K562 (cell line): ENCODE measurements at regions not wholly inside any gene's neighbourhood (a gene's known extent, or its start where the extent isn't known, plus 50 kb on each side); places are given as distances from the start of the nearest gene placed in this dataset.

Experiments used
- ATAC-seq: fragments of 200-7000 bp; cut with Tn5 transposase; 3 replicates; pipeline ENCODE4 v1.9.1; 2020; ENCODE audit warnings: moderate library complexity
- BruUV-seq: library from RNA; stranded (reverse); fragments of 400-500 nt; replicated peaks from 2 replicates; lab custom pipeline; 2021; lab: Mats Ljungman, UMichigan
- CTCF ChIA-PET: fragments of 300-600 bp; formaldehyde crosslinking; extraction: SDS; loops from one replicate; lab custom pipeline; 2021; ENCODE audit warnings: low intra/inter-chr PET ratio; lab: Yijun Ruan, JAX
- POLR2A ChIA-PET: fragments of 300-600, 350-650 bp; sonication (Branson Sonifier 250); formaldehyde crosslinking; extraction: SDS; loops from one replicate; lab custom pipeline; 2021; ENCODE audit warnings: antibody characterized with exemption, inconsistent platforms; lab: Yijun Ruan, JAX
- DNase-seq, 4 experiments: peaks; one replicate each; pipeline versions ENCODE4 v3.0.0 to v3.0.0-alpha.2; 2011 to 2018; ENCODE audit warnings: low spot score in 3 of 4, mixed read lengths in 3 of 4; ENCODE audit errors: extremely low read depth in 1 of 4
- FAIRE-seq: peaks from 2 replicates; lab custom pipeline; 2011; peaks lifted over from hg19 to GRCh38; lab: Jason Lieb, UNC
- H2AFZ ChIP-seq: 2 replicates; pipeline ENCODE4 v1.6.0; 2011; ENCODE audit warnings: low read depth, low read length, control low read depth, inconsistent platforms
- H3K27ac ChIP-seq: fragments of 200-600 bp; 3 replicates; pipeline ENCODE4 v1.8.0; 2011; ENCODE audit warnings: low read depth, mild to moderate bottlenecking, control low read depth, inconsistent platforms, low read length, moderate library complexity, mixed read lengths; ENCODE audit errors: extremely low read depth
- H3K27me3 ChIP-seq, 2 experiments: fragments of 300-600 bp in 1 of 2; 2 replicates in 1 of 2; 3 replicates in 1 of 2; pipeline versions ENCODE4 v1.6.0 to v1.8.0; 2011; ENCODE audit warnings: inconsistent platforms in 2 of 2, low read length in 2 of 2, mild to moderate bottlenecking in 1 of 2, mixed read lengths in 1 of 2, moderate library complexity in 1 of 2; ENCODE audit not compliant: control insufficient read depth in 2 of 2, insufficient read depth in 2 of 2
- H3K36me3 ChIP-seq: fragments of 300-600 bp; 3 replicates; pipeline ENCODE4 v1.8.0; 2011; ENCODE audit warnings: mild to moderate bottlenecking, low read length, inconsistent platforms; ENCODE audit not compliant: control insufficient read depth, insufficient read depth
- H3K4me1 ChIP-seq, 2 experiments: fragments of 200-600 bp in 1 of 2; replicated peaks in 1 of 2; 2 replicates in 1 of 2; 3 replicates in 1 of 2; pipeline versions ENCODE4 v1.5.1 to v1.8.0; 2011; ENCODE audit warnings: inconsistent platforms in 2 of 2, low read length in 2 of 2, mild to moderate bottlenecking in 1 of 2, mixed read lengths in 1 of 2, moderate library complexity in 1 of 2; ENCODE audit not compliant: control insufficient read depth in 2 of 2, insufficient read depth in 2 of 2
- H3K4me2 ChIP-seq: 2 replicates; pipeline ENCODE4 v1.6.1; 2011; ENCODE audit warnings: low read length, control low read depth, inconsistent platforms, mixed read lengths; ENCODE audit not compliant: insufficient read depth
- H3K4me3 ChIP-seq: fragments of 200-600 bp; sonication (generic), shearing (Covaris generic); 2 replicates; pipeline ENCODE4 v1.5.1; 2016; ENCODE audit warnings: control low read depth, inconsistent platforms
- H3K79me2 ChIP-seq: fragments of 200-600 bp; 3 replicates; pipeline ENCODE4 v1.8.0; 2011; ENCODE audit warnings: low read length, inconsistent platforms; ENCODE audit not compliant: control insufficient read depth, insufficient read depth
- H3K9ac ChIP-seq, 2 experiments: 2 replicates each; pipeline versions ENCODE4 v1.6.0 to v1.6.1; 2011; ENCODE audit warnings: low read depth in 2 of 2, low read length in 2 of 2, control low read depth in 1 of 2, inconsistent platforms in 1 of 2, mild to moderate bottlenecking in 1 of 2, mixed read lengths in 1 of 2; ENCODE audit not compliant: insufficient read depth in 1 of 2
- H3K9me1 ChIP-seq: one replicate; pipeline ENCODE4 v1.6.0; 2011; ENCODE audit warnings: inconsistent platforms, mild to moderate bottlenecking, low read length, moderate library complexity; ENCODE audit not compliant: control insufficient read depth, insufficient read depth
- H3K9me3 ChIP-seq: replicated peaks from 2 replicates; pipeline ENCODE4 v1.5.1; 2011; ENCODE audit warnings: low read depth, low read length, inconsistent platforms; ENCODE audit not compliant: control insufficient read depth, insufficient read depth
- H4K20me1 ChIP-seq: replicated peaks from 2 replicates; pipeline ENCODE4 v1.6.1; 2011; ENCODE audit warnings: low read length, inconsistent platforms, mixed read lengths; ENCODE audit not compliant: control insufficient read depth, insufficient read depth
- ARNT ChIP-seq, 2 experiments: fragments of 450-650 bp; IDR thresholded peaks; 2 replicates each; pipeline ENCODE4 v1.6.1; 2016; ENCODE audit warnings: mild to moderate bottlenecking in 1 of 2
- ASH1L ChIP-seq: fragments of 450-650 bp; IDR thresholded peaks from 2 replicates; pipeline ENCODE4 v1.6.1; 2018; ENCODE audit warnings: borderline replicate concordance, mild to moderate bottlenecking, low read depth; ENCODE audit not compliant: partially characterized antibody
- CBX1 ChIP-seq: sonication (generic); IDR thresholded peaks from 2 replicates; pipeline ENCODE4 v1.6.1; 2016; ENCODE audit warnings: antibody characterized with exemption, low read depth, mild to moderate bottlenecking
- CC2D1A ChIP-seq: fragments of 450-650 bp; IDR thresholded peaks from 2 replicates; pipeline ENCODE4 v1.6.1; 2017; ENCODE audit warnings: mild to moderate bottlenecking
- CHD7 ChIP-seq: fragments of 200-600 bp; sonication (generic); IDR thresholded peaks from one replicate; pipeline ENCODE4 v1.6.1; 2012; ENCODE audit warnings: mild to moderate bottlenecking, low read depth, low read length, inconsistent platforms
- FOSL1 ChIP-seq: fragments of 200-800 bp; sonication (Bioruptor generic); conservative IDR thresholded peaks from 2 replicates; pipeline ENCODE4 v1.6.1; 2016; ENCODE audit warnings: missing genetic modification characterization, missing compliant biosample characterization
- KDM5B ChIP-seq: fragments of 200-600 bp; sonication (generic); IDR thresholded peaks from 2 replicates; pipeline ENCODE4 v1.6.1; 2012; ENCODE audit warnings: low read depth, mild to moderate bottlenecking, moderate library complexity, low read length, control low read depth, inconsistent platforms; ENCODE audit not compliant: insufficient replicate concordance
- MEIS2 ChIP-seq: fragments of 450-650 bp; IDR thresholded peaks from 2 replicates; pipeline ENCODE4 v1.6.1; 2014; ENCODE audit warnings: mild to moderate bottlenecking; ENCODE audit not compliant: partially characterized antibody
- NR4A1 ChIP-seq, 2 experiments: fragments of 250-450 bp in 1 of 2; fragments of 450-650 bp in 1 of 2; sonication (Bioruptor Pico) in 1 of 2; IDR thresholded peaks; 2 replicates each; pipeline versions ENCODE4 v1.4.0 to v1.6.1; 2016 to 2020; ENCODE audit warnings: mild to moderate bottlenecking in 2 of 2, missing compliant biosample characterization in 1 of 2, missing genetic modification characterization in 1 of 2, moderate library complexity in 1 of 2
- PCBP2 ChIP-seq: fragments of 200-400 bp; formaldehyde crosslinking; IDR thresholded peaks from 2 replicates; pipeline ENCODE4 v1.6.1; 2018; ENCODE audit warnings: low read length, low read depth, mild to moderate bottlenecking, moderate library complexity; ENCODE audit not compliant: poor library complexity, severe bottlenecking
- PML ChIP-seq: IDR thresholded peaks from 2 replicates; pipeline ENCODE4 v1.6.1; 2012; ENCODE audit warnings: low read length, inconsistent platforms
- PTBP1 ChIP-seq: fragments of 200-400 bp; formaldehyde crosslinking; IDR thresholded peaks from 2 replicates; pipeline ENCODE4 v1.6.1; 2017; ENCODE audit warnings: low read depth, low read length
- ZNF311 ChIP-seq: fragments of 250-450 bp; sonication (Bioruptor Pico); IDR thresholded peaks from 2 replicates; pipeline ENCODE4 v1.4.0; 2020; ENCODE audit warnings: mild to moderate bottlenecking, moderate library complexity
- WGBS: fragments of 100-300 bp; shearing (Covaris generic); methylation state at CpG from one replicate; pipeline ENCODE4 v1.1.6; 2016; ENCODE audit warnings: low coverage, mixed read lengths; ENCODE audit not compliant: insufficient coverage; ENCODE audit errors: missing lambda C conversion rate; 5-methylcytosine and 5-hydroxymethylcytosine counted together
- in situ Hi-C: fragments of 300-500 bp; cut with MboI; formaldehyde crosslinking; loops from 4 replicates; pipeline ENCODE4 v1.15.0; 2018; ENCODE audit warnings: inconsistent platforms, mixed read lengths
- intact Hi-C: fragments of 100-400 bp; cut with micrococcal nuclease; formaldehyde crosslinking; loops from 2 replicates; pipeline ENCODE4 v1.14.2; 2022

DNA sequence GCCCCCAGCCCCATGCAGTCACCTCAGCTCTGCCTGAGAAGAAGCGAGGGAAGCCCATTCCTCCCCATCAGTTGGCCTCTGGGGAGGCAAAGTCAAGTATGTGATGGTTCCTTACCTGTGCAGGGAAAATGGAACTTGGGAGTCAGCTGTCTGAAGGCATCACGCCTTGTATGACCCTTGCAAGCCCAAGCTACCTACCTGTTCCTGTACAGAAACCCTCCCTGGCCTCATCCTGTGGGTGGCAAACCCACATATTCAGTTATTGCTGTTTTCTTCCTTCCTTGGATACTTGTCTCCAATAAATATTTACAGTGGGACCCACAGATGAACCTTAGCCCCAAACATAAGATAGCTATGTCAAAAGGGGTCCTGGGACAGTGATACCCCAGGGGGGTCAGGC is 92.2 kb upstream of the MLN start:
- FAIRE-seq (no peak), ATAC-seq (no peak), DNase-seq (no peak)
- no TSS peak for BruUV-seq
- no peaks in the 10 kb centered on the region for H3K9me1 ChIP-seq
- no peak overlapping the region for H3K9ac ChIP-seq
- H4K20me1 ChIP-seq: no peaks in the 10 kb centered on the region
- H2AFZ ChIP-seq: no peak overlapping the region
- no peaks in the 10 kb centered on the region for H3K36me3 ChIP-seq
- ChIA-PET POLR2A (interaction anchor here (0.9 to 2.1 kb wide), 3 partner anchors 9 to 18 kb away, joined by 3 to 7 read pairs (median 3); no protein-coding TSS in a partner anchor), CTCF (no interaction called here)
- H3K27ac ChIP-seq: no peak overlapping the region
- no peaks in the 10 kb centered on the region for H3K79me2 ChIP-seq
- WGBS: 32% methylated on average over 2 of the region's 2 CpGs
- H3K4me1 ChIP-seq: peaks cover 2 to 11% of the 10 kb centered on the region in 2 experiments; a peak in 4 of 5 replicates
- no peak overlapping the region for H3K4me3 ChIP-seq
- intact Hi-C loops (no loop called here), in situ Hi-C loops (no loop called here)
- H3K4me2 ChIP-seq: no peak overlapping the region
- no peaks in the 10 kb centered on the region for H3K9me3 ChIP-seq
- peaks cover 30 to 51% of the 10 kb centered on the region in 2 experiments for H3K27me3 ChIP-seq
- TF ChIP-seq PML: no peak
- TF ChIP-seq FOSL1 (tag): no peak
- TF ChIP-seq ASH1L: no peak
- TF ChIP-seq KDM5B: no peak
- no peak for TF ChIP-seq CHD7
- no peak for TF ChIP-seq MEIS2
- no peak for TF ChIP-seq ARNT (IDR thresholded peaks at IDR 0.05)
- TF ChIP-seq CC2D1A: no peak
- no peak for TF ChIP-seq CBX1
- TF ChIP-seq PTBP1: no peak
- TF ChIP-seq NR4A1 (CRISPR knock-in tag; IDR thresholded peaks at IDR 0.05): no peak
- no peak for TF ChIP-seq NR4A1 (tag; IDR thresholded peaks at IDR 0.05)
- no peak for TF ChIP-seq PCBP2
- TF ChIP-seq ZNF311 (CRISPR knock-in tag): no peak
